CD14-positive monocyte (primary cell): ENCODE measurements at regions not wholly inside any gene's neighbourhood (a gene's known extent, or its start where the extent isn't known, plus 50 kb on each side); places are given as distances from the start of the nearest gene placed in this dataset.

Source experiments
- DNase-seq, 3 donors: peaks; one replicate each; pipeline ENCODE4 v3.0.0-alpha.2; 2011 to 2022
- H2AFZ ChIP-seq: 2 replicates; pipeline ENCODE4 v1.6.0; 2012; ENCODE audit warnings: mild to moderate bottlenecking, low read depth, low read length, inconsistent platforms; ENCODE audit not compliant: insufficient read depth, poor library complexity, severe bottlenecking
- H3K27ac ChIP-seq, 2 donors: 1 replicate in 1 of 2; 2 replicates in 1 of 2; pipeline ENCODE4 v1.5.1; 2012 to 2013; ENCODE audit warnings: low read length in 2 of 2, control low read depth in 1 of 2, inconsistent platforms in 1 of 2, low read depth in 1 of 2, mild to moderate bottlenecking in 1 of 2
- H3K27me3 ChIP-seq, 2 donors: one replicate each; pipeline versions ENCODE4 v1.6.0 to v1.6.1; 2011 to 2013; ENCODE audit warnings: low read length in 2 of 2; ENCODE audit not compliant: control insufficient read depth in 2 of 2, insufficient read depth in 2 of 2
- H3K36me3 ChIP-seq, 2 donors: replicated peaks in 1 of 2; 1 replicate in 1 of 2; 2 replicates in 1 of 2; pipeline versions ENCODE4 v1.5.1 to v1.6.1; 2012 to 2013; ENCODE audit warnings: low read length in 2 of 2, control low read depth in 1 of 2, inconsistent platforms in 1 of 2, mild to moderate bottlenecking in 1 of 2; ENCODE audit not compliant: insufficient read depth in 2 of 2, control insufficient read depth in 1 of 2
- H3K4me1 ChIP-seq, 2 donors: 1 replicate in 1 of 2; 2 replicates in 1 of 2; pipeline versions ENCODE4 v1.5.1 to v1.6.1; 2012 to 2013; ENCODE audit warnings: low read length in 2 of 2, control low read depth in 1 of 2, inconsistent platforms in 1 of 2, mild to moderate bottlenecking in 1 of 2, moderate library complexity in 1 of 2; ENCODE audit not compliant: insufficient read depth in 2 of 2, control insufficient read depth in 1 of 2
- H3K4me2 ChIP-seq: replicated peaks from 2 replicates; pipeline ENCODE3; 2012; ENCODE audit warnings: low read length, moderate library complexity, mild to moderate bottlenecking; ENCODE audit not compliant: poor library complexity, severe bottlenecking; ENCODE audit errors: extremely low read depth
- H3K4me3 ChIP-seq, 3 experiments: fragments of 200-600 bp in 1 of 3; sonication (generic) in 1 of 3; replicated peaks in 1 of 3; 1 replicate in 2 of 3; 2 replicates in 1 of 3; pipeline ENCODE4 v1.5.1; 2011 to 2013; ENCODE audit warnings: low read length in 3 of 3, mild to moderate bottlenecking in 3 of 3, control low read depth in 2 of 3, low read depth in 2 of 3, inconsistent platforms in 1 of 3, moderate library complexity in 1 of 3
- H3K79me2 ChIP-seq: 2 replicates; pipeline ENCODE4 v1.6.0; 2012; ENCODE audit warnings: mild to moderate bottlenecking, control low read depth, inconsistent platforms, low read length, moderate library complexity; ENCODE audit not compliant: insufficient read depth
- H3K9ac ChIP-seq: 2 replicates; pipeline ENCODE4 v1.6.0; 2017; ENCODE audit warnings: low read length, mild to moderate bottlenecking; ENCODE audit not compliant: insufficient read depth, poor library complexity, severe bottlenecking
- H3K9me3 ChIP-seq, 2 donors: replicated peaks in 1 of 2; 1 replicate in 1 of 2; 2 replicates in 1 of 2; pipeline versions ENCODE4 v1.5.1 to v1.6.1; 2012 to 2013; ENCODE audit warnings: low read length in 2 of 2, control low read depth in 1 of 2; ENCODE audit not compliant: control insufficient read depth in 1 of 2, insufficient read depth in 1 of 2
- H4K20me1 ChIP-seq: 2 replicates; pipeline ENCODE4 v1.6.0; 2012; ENCODE audit warnings: mild to moderate bottlenecking, low read length, control low read depth, moderate library complexity; ENCODE audit not compliant: insufficient read depth
- H3K27ac Mint-ChIP-seq, 7 donors: one replicate each; pipeline ENCODE4 v1.8.0; 2020; ENCODE audit warnings: mild to moderate bottlenecking in 7 of 7, mixed read lengths in 7 of 7, moderate library complexity in 6 of 7, inconsistent platforms in 2 of 7
- H3K27me3 Mint-ChIP-seq, 3 donors: one replicate each; pipeline ENCODE4 v1.8.0; 2021 to 2022; ENCODE audit warnings: low read depth in 3 of 3, mild to moderate bottlenecking in 3 of 3, mixed read lengths in 3 of 3, moderate library complexity in 3 of 3, inconsistent platforms in 1 of 3
- H3K36me3 Mint-ChIP-seq, 2 donors: one replicate each; pipeline ENCODE4 v1.8.0; 2020; ENCODE audit warnings: mixed read lengths in 2 of 2, inconsistent platforms in 1 of 2, mild to moderate bottlenecking in 1 of 2
- H3K4me1 Mint-ChIP-seq: one replicate; pipeline ENCODE4 v1.8.0; 2020; ENCODE audit warnings: mild to moderate bottlenecking, mixed read lengths
- H3K4me3 Mint-ChIP-seq, 2 donors: one replicate each; pipeline ENCODE4 v1.8.0; 2020; ENCODE audit warnings: mild to moderate bottlenecking in 2 of 2, mixed read lengths in 2 of 2, moderate library complexity in 1 of 2
- H3K9me3 Mint-ChIP-seq, 7 donors: one replicate each; pipeline ENCODE4 v1.8.0; 2020 to 2022; ENCODE audit warnings: mixed read lengths in 7 of 7, mild to moderate bottlenecking in 6 of 7, moderate library complexity in 6 of 7, inconsistent platforms in 2 of 7
- CTCF ChIP-seq: fragments of 200-600 bp; IDR thresholded peaks from one replicate; pipeline ENCODE4 v1.8.0; 2022; ENCODE audit warnings: antibody characterized with exemption, mild to moderate bottlenecking
- WGBS: methylation state at CpG from one replicate; pipeline ENCODE4 v1.1.5; 2013; ENCODE audit warnings: missing lambda C conversion rate; ENCODE audit not compliant: insufficient coverage; 5-methylcytosine and 5-hydroxymethylcytosine counted together
- intact Hi-C, 2 donors: fragments of 100-400 bp; cut with micrococcal nuclease; formaldehyde crosslinking; loops; one replicate each; pipeline versions ENCODE4 v1.15.0 to v1.15.1; 2023

DNA sequence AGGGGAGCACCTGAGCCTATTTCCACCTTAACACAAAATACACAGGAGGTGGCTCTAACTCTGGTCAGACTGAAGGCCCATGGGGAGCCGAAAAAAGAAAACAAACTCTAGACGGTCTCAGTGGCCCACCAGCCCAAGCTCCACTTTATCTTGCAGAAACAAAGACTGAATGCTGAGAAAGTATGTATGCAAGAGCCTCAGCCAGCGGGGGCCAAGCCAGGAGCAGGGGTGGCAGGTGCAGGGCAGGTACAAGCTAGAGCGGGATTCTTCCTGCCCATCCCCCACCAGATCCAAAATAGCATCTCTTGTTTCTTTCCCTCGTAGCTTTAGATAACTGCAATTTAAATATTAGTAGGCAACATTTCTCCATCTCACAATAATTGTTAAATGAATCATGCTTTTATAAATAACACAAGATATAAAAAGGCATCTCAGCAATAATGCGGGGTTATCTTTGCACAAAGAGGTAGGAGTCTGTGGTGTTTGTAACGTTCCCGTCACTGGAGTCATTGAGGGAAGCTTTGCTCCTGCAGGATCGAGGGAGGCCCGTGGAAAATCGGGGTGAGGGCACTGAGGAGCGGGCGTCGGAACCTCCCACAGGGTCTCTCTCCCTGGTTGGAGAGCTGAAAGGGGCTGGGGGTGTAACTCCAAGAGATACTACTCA lies 418.0 kb downstream of the SHANK2 start:
- H3K27ac ChIP-seq, result no peak overlapping the region
- no peak overlapping the region for H3K9ac ChIP-seq
- Mint-ChIP-seq H3K27ac (no peak overlapping the region), H3K36me3 (no peaks in the 10 kb centered on the region), H3K9me3 (peaks cover 3 to 9% (median 4%) of the 10 kb centered on the region in 7 donors), H3K4me1 (no peaks in the 10 kb centered on the region), H3K27me3 (peaks cover 3 to 18% (median 15%) of the 10 kb centered on the region in 3 donors), H3K4me3 (no peak overlapping the region)
- no peaks in the 10 kb centered on the region for H3K4me1 ChIP-seq
- DNase-seq, result no peak
- intact Hi-C loops, result no loop called here
- no peaks in the 10 kb centered on the region for H3K27me3 ChIP-seq
- H3K79me2 ChIP-seq, result no peaks in the 10 kb centered on the region
- H3K4me3 ChIP-seq, result no peak overlapping the region
- H4K20me1 ChIP-seq, result no peaks in the 10 kb centered on the region
- no peak overlapping the region for H2AFZ ChIP-seq
- H3K36me3 ChIP-seq, result no peaks in the 10 kb centered on the region
- no peak overlapping the region for H3K4me2 ChIP-seq
- TF ChIP-seq CTCF, result no peak
- 80% methylated on average over 1 of the region's 14 CpGs for WGBS
- no peaks in the 10 kb centered on the region for H3K9me3 ChIP-seq

DNA sequence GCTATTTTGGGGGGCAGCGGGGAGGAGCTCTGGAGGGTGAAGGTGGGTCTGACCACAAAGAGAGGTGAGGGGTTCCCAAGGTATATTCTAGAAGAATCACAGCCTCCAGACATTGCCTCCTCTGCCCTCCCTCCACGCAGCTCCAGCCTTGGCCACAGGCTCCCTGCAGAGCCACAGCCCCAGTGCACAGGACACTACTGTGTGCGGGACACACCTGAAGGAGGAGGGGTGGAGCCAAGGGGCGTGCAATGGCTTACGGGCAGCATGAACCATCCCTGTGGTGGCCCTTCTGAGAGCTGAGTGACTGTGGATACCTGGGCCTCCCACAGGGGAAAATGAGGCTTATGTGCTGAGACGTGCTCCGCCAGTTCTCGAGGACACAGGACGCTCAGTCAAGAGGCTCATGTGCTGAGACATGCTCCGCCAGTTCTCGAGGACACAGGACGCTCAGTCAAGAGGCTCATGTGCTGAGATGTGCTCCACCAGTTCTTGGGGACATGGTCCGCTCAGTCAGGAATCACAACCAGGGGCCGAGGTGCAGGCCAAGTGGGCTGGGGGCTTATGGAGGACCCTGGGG lies 417.3 kb downstream of the SHANK2 start:
- Mint-ChIP-seq H3K4me3 (no peak overlapping the region), H3K4me1 (no peaks in the 10 kb centered on the region), H3K9me3 (peaks cover 3 to 9% (median 4%) of the 10 kb centered on the region in 7 donors), H3K36me3 (no peaks in the 10 kb centered on the region), H3K27ac (no peak overlapping the region), H3K27me3 (peaks cover 3 to 15% (median 10%) of the 10 kb centered on the region in 3 donors)
- intact Hi-C loops, result no loop called here
- no peak overlapping the region for H2AFZ ChIP-seq
- no peaks in the 10 kb centered on the region for H3K9me3 ChIP-seq
- H3K27ac ChIP-seq, result no peak overlapping the region
- no peak for TF ChIP-seq CTCF
- H3K36me3 ChIP-seq, result no peaks in the 10 kb centered on the region
- WGBS, result 82% methylated on average over 12 of the region's 14 CpGs
- no peaks in the 10 kb centered on the region for H3K27me3 ChIP-seq
- H4K20me1 ChIP-seq, result no peaks in the 10 kb centered on the region
- no peak overlapping the region for H3K4me3 ChIP-seq
- H3K79me2 ChIP-seq, result no peaks in the 10 kb centered on the region
- H3K4me1 ChIP-seq, result no peaks in the 10 kb centered on the region
- H3K9ac ChIP-seq, result no peak overlapping the region
- H3K4me2 ChIP-seq, result no peak overlapping the region
- no peak for DNase-seq
